CD14-positive monocyte (primary cell): ENCODE measurements at regions not wholly inside any gene's neighbourhood (a gene's known extent, or its start where the extent isn't known, plus 50 kb on each side); places are given as distances from the start of the nearest gene placed in this dataset.

Experiments used
- DNase-seq, 3 donors: peaks; one replicate each; pipeline ENCODE4 v3.0.0-alpha.2; 2011 to 2022
- H2AFZ ChIP-seq: 2 replicates; pipeline ENCODE4 v1.6.0; 2012; ENCODE audit warnings: mild to moderate bottlenecking, low read depth, low read length, inconsistent platforms; ENCODE audit not compliant: insufficient read depth, poor library complexity, severe bottlenecking
- H3K27ac ChIP-seq, 2 donors: 1 replicate in 1 of 2; 2 replicates in 1 of 2; pipeline ENCODE4 v1.5.1; 2012 to 2013; ENCODE audit warnings: low read length in 2 of 2, control low read depth in 1 of 2, inconsistent platforms in 1 of 2, low read depth in 1 of 2, mild to moderate bottlenecking in 1 of 2
- H3K27me3 ChIP-seq, 2 donors: one replicate each; pipeline versions ENCODE4 v1.6.0 to v1.6.1; 2011 to 2013; ENCODE audit warnings: low read length in 2 of 2; ENCODE audit not compliant: control insufficient read depth in 2 of 2, insufficient read depth in 2 of 2
- H3K36me3 ChIP-seq, 2 donors: replicated peaks in 1 of 2; 1 replicate in 1 of 2; 2 replicates in 1 of 2; pipeline versions ENCODE4 v1.5.1 to v1.6.1; 2012 to 2013; ENCODE audit warnings: low read length in 2 of 2, control low read depth in 1 of 2, inconsistent platforms in 1 of 2, mild to moderate bottlenecking in 1 of 2; ENCODE audit not compliant: insufficient read depth in 2 of 2, control insufficient read depth in 1 of 2
- H3K4me1 ChIP-seq, 2 donors: 1 replicate in 1 of 2; 2 replicates in 1 of 2; pipeline versions ENCODE4 v1.5.1 to v1.6.1; 2012 to 2013; ENCODE audit warnings: low read length in 2 of 2, control low read depth in 1 of 2, inconsistent platforms in 1 of 2, mild to moderate bottlenecking in 1 of 2, moderate library complexity in 1 of 2; ENCODE audit not compliant: insufficient read depth in 2 of 2, control insufficient read depth in 1 of 2
- H3K4me2 ChIP-seq: replicated peaks from 2 replicates; pipeline ENCODE3; 2012; ENCODE audit warnings: low read length, moderate library complexity, mild to moderate bottlenecking; ENCODE audit not compliant: poor library complexity, severe bottlenecking; ENCODE audit errors: extremely low read depth
- H3K4me3 ChIP-seq, 3 experiments: fragments of 200-600 bp in 1 of 3; sonication (generic) in 1 of 3; replicated peaks in 1 of 3; 1 replicate in 2 of 3; 2 replicates in 1 of 3; pipeline ENCODE4 v1.5.1; 2011 to 2013; ENCODE audit warnings: low read length in 3 of 3, mild to moderate bottlenecking in 3 of 3, control low read depth in 2 of 3, low read depth in 2 of 3, inconsistent platforms in 1 of 3, moderate library complexity in 1 of 3
- H3K79me2 ChIP-seq: 2 replicates; pipeline ENCODE4 v1.6.0; 2012; ENCODE audit warnings: mild to moderate bottlenecking, control low read depth, inconsistent platforms, low read length, moderate library complexity; ENCODE audit not compliant: insufficient read depth
- H3K9ac ChIP-seq: 2 replicates; pipeline ENCODE4 v1.6.0; 2017; ENCODE audit warnings: low read length, mild to moderate bottlenecking; ENCODE audit not compliant: insufficient read depth, poor library complexity, severe bottlenecking
- H3K9me3 ChIP-seq, 2 donors: replicated peaks in 1 of 2; 1 replicate in 1 of 2; 2 replicates in 1 of 2; pipeline versions ENCODE4 v1.5.1 to v1.6.1; 2012 to 2013; ENCODE audit warnings: low read length in 2 of 2, control low read depth in 1 of 2; ENCODE audit not compliant: control insufficient read depth in 1 of 2, insufficient read depth in 1 of 2
- H4K20me1 ChIP-seq: 2 replicates; pipeline ENCODE4 v1.6.0; 2012; ENCODE audit warnings: mild to moderate bottlenecking, low read length, control low read depth, moderate library complexity; ENCODE audit not compliant: insufficient read depth
- H3K27ac Mint-ChIP-seq, 7 donors: one replicate each; pipeline ENCODE4 v1.8.0; 2020; ENCODE audit warnings: mild to moderate bottlenecking in 7 of 7, mixed read lengths in 7 of 7, moderate library complexity in 6 of 7, inconsistent platforms in 2 of 7
- H3K27me3 Mint-ChIP-seq, 3 donors: one replicate each; pipeline ENCODE4 v1.8.0; 2021 to 2022; ENCODE audit warnings: low read depth in 3 of 3, mild to moderate bottlenecking in 3 of 3, mixed read lengths in 3 of 3, moderate library complexity in 3 of 3, inconsistent platforms in 1 of 3
- H3K36me3 Mint-ChIP-seq, 2 donors: one replicate each; pipeline ENCODE4 v1.8.0; 2020; ENCODE audit warnings: mixed read lengths in 2 of 2, inconsistent platforms in 1 of 2, mild to moderate bottlenecking in 1 of 2
- H3K4me1 Mint-ChIP-seq: one replicate; pipeline ENCODE4 v1.8.0; 2020; ENCODE audit warnings: mild to moderate bottlenecking, mixed read lengths
- H3K4me3 Mint-ChIP-seq, 2 donors: one replicate each; pipeline ENCODE4 v1.8.0; 2020; ENCODE audit warnings: mild to moderate bottlenecking in 2 of 2, mixed read lengths in 2 of 2, moderate library complexity in 1 of 2
- H3K9me3 Mint-ChIP-seq, 7 donors: one replicate each; pipeline ENCODE4 v1.8.0; 2020 to 2022; ENCODE audit warnings: mixed read lengths in 7 of 7, mild to moderate bottlenecking in 6 of 7, moderate library complexity in 6 of 7, inconsistent platforms in 2 of 7
- WGBS: methylation state at CpG from one replicate; pipeline ENCODE4 v1.1.5; 2013; ENCODE audit warnings: missing lambda C conversion rate; ENCODE audit not compliant: insufficient coverage; 5-methylcytosine and 5-hydroxymethylcytosine counted together
- intact Hi-C, 2 donors: fragments of 100-400 bp; cut with micrococcal nuclease; formaldehyde crosslinking; loops; one replicate each; pipeline versions ENCODE4 v1.15.0 to v1.15.1; 2023
- TF ChIP-seq, protein P1 (sequence below): fragments of 200-600 bp; IDR thresholded peaks from one replicate; pipeline ENCODE4 v1.8.0; 2022; ENCODE audit warnings: antibody characterized with exemption, mild to moderate bottlenecking

DNA sequence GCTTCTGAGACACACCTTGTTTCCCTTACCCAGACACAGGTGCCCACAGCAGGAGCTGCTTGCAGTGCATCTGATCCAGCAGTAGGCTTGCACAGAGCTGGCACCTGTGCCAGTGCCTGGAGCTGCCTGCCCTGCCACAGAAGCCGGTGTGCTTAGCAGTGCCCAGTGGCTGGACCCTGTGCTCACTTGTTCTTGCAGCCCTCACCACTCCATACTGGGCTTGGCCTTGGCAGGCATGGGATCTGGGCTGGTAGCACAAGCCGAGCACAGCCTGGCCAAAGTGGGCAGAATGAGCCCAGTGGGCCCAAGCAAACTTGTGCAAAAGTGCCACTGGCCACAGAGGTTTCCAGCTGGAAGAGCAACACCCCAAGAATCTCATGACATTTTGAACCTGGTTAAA lies 1950.4 kb downstream of the SUCLG1 start:
- no peak overlapping the region for H3K4me3 ChIP-seq
- no peaks in the 10 kb centered on the region for H4K20me1 ChIP-seq
- H3K4me1 Mint-ChIP-seq, result no peaks in the 10 kb centered on the region
- H3K27me3 Mint-ChIP-seq, result peaks cover 0 to 2% (median 0%) of the 10 kb centered on the region in 3 donors
- no peak overlapping the region for H3K9ac ChIP-seq
- TF ChIP-seq, protein P1, sequence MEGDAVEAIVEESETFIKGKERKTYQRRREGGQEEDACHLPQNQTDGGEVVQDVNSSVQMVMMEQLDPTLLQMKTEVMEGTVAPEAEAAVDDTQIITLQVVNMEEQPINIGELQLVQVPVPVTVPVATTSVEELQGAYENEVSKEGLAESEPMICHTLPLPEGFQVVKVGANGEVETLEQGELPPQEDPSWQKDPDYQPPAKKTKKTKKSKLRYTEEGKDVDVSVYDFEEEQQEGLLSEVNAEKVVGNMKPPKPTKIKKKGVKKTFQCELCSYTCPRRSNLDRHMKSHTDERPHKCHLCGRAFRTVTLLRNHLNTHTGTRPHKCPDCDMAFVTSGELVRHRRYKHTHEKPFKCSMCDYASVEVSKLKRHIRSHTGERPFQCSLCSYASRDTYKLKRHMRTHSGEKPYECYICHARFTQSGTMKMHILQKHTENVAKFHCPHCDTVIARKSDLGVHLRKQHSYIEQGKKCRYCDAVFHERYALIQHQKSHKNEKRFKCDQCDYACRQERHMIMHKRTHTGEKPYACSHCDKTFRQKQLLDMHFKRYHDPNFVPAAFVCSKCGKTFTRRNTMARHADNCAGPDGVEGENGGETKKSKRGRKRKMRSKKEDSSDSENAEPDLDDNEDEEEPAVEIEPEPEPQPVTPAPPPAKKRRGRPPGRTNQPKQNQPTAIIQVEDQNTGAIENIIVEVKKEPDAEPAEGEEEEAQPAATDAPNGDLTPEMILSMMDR, result no peak
- intact Hi-C loops, result no loop called here
- H3K27ac Mint-ChIP-seq, result no peak overlapping the region
- no peaks in the 10 kb centered on the region for H3K27me3 ChIP-seq
- WGBS, result 90% methylated on average over 2 of the region's 2 CpGs
- H3K27ac ChIP-seq, result no peak overlapping the region
- H3K4me1 ChIP-seq, result no peaks in the 10 kb centered on the region
- H3K9me3 ChIP-seq, result peaks cover 6 to 22% of the 10 kb centered on the region in 2 donors
- no peaks in the 10 kb centered on the region for H3K36me3 Mint-ChIP-seq
- H2AFZ ChIP-seq, result no peak overlapping the region
- peaks cover 3 to 19% (median 5%) of the 10 kb centered on the region in 7 donors for H3K9me3 Mint-ChIP-seq
- DNase-seq, result no peak
- H3K79me2 ChIP-seq, result no peaks in the 10 kb centered on the region
- H3K4me3 Mint-ChIP-seq, result no peak overlapping the region
- no peak overlapping the region for H3K4me2 ChIP-seq
- no peaks in the 10 kb centered on the region for H3K36me3 ChIP-seq

DNA sequence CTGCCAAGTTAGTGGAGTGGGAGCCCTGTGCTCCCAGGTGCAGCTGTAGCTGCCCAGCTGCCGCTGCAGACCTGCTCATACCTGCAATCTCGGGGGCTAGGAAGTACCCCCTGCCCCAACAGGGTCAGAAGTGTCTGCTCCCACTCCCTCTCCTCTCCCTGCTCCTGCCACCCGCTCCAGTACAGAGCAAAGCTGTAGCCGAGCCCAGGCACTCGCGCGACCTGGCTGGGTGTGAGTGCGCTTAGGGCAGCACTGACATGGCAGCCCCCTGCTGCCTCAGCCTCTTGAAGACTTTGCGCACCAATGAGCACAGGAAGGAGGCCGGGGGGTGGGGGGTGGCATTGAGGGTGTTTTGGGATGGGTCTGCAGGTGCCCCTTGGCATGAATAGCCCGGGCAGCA lies 1951.4 kb downstream of the SUCLG1 start:
- Mint-ChIP-seq H3K36me3 (no peaks in the 10 kb centered on the region), H3K9me3 (peaks cover 5 to 22% (median 9%) of the 10 kb centered on the region in 7 donors), H3K4me1 (no peaks in the 10 kb centered on the region), H3K4me3 (no peak overlapping the region), H3K27me3 (peaks cover 0 to 2% (median 0%) of the 10 kb centered on the region in 3 donors), H3K27ac (no peak overlapping the region)
- Histone ChIP-seq H3K27me3 (no peaks in the 10 kb centered on the region), H3K79me2 (no peaks in the 10 kb centered on the region), H3K4me1 (no peaks in the 10 kb centered on the region), H4K20me1 (no peaks in the 10 kb centered on the region), H2AFZ (no peak overlapping the region), H3K36me3 (no peaks in the 10 kb centered on the region), H3K9ac (no peak overlapping the region), H3K9me3 (peaks cover 14 to 22% of the 10 kb centered on the region in 2 donors), H3K4me3 (no peak overlapping the region), H3K27ac (no peak overlapping the region), H3K4me2 (no peak overlapping the region)
- 90% methylated on average over 9 of the region's 11 CpGs for WGBS
- TF ChIP-seq, protein P1, result no peak
- no peak for DNase-seq
- intact Hi-C loops, result no loop called here
